Neural progenitor cell (in vitro differentiated cells): ENCODE measurements at regions not wholly inside any gene's neighbourhood (a gene's known extent, or its start where the extent isn't known, plus 50 kb on each side); places are given as distances from the start of the nearest gene placed in this dataset.

Experiments used
- CTCF ChIP-seq: fragments of 200-600 bp; sonication (generic); IDR thresholded peaks from 2 replicates; pipeline ENCODE4 v1.5.1; 2017; ENCODE audit warnings: antibody characterized with exemption, mild to moderate bottlenecking
- EZH2 ChIP-seq: fragments of 200-600 bp; sonication (generic); IDR thresholded peaks from 2 replicates; pipeline ENCODE4 v1.6.1; 2017; ENCODE audit warnings: antibody characterized with exemption, mild to moderate bottlenecking, moderate library complexity
- EZH2phosphoT487 ChIP-seq: fragments of 200-600 bp; sonication (generic); IDR thresholded peaks from 2 replicates; pipeline ENCODE4 v1.6.1; 2017; ENCODE audit warnings: antibody characterized with exemption

- TF ChIP-seq CTCF (no peak), EZH2phosphoT487 (no peak), EZH2 (no peak)
Measured at GRCh38 chr7:68689087-68689433, 909.2 kb upstream of the AUTS2 start.
